H1 (cell line): ENCODE measurements at regions not wholly inside any gene's neighbourhood (a gene's known extent, or its start where the extent isn't known, plus 50 kb on each side); places are given as distances from the start of the nearest gene placed in this dataset.
"Not testable (repeated sequence)": the region's sequence is repeated elsewhere in the genome, so short reads cannot be mapped to it uniquely, and the experiment has no call there.

Source experiments
- CTCF ChIA-PET: fragments of 300-600 bp; sonication (Branson Sonifier 250); formaldehyde crosslinking; loops from one replicate; lab custom pipeline; 2021; ENCODE audit not compliant: partially characterized antibody; lab: Charles Lee
- POLR2A ChIA-PET: fragments of 300-600 bp; sonication (Branson Sonifier 250); formaldehyde crosslinking; loops from one replicate; lab custom pipeline; 2021; ENCODE audit warnings: inconsistent platforms; ENCODE audit not compliant: partially characterized antibody; lab: Charles Lee
- DNase-seq, 2 experiments: peaks; one replicate each; pipeline versions ENCODE4 v3.0.0 to v3.0.0-alpha.2; 2010 to 2022; ENCODE audit warnings: low spot score in 2 of 2, low read depth in 1 of 2, mixed read lengths in 1 of 2
- FAIRE-seq: peaks from 2 replicates; lab custom pipeline; 2011; peaks lifted over from hg19 to GRCh38; lab: Jason Lieb, UNC
- H2AFZ ChIP-seq: 2 replicates; pipeline ENCODE4 v1.8.1; 2012; ENCODE audit warnings: low read length, inconsistent platforms
- H2AK5ac ChIP-seq: 2 replicates; pipeline ENCODE4 v1.6.1; 2013; ENCODE audit warnings: low read depth, low read length
- H2BK120ac ChIP-seq: replicated peaks from 2 replicates; pipeline ENCODE3; 2013; ENCODE audit warnings: low read depth, low read length, inconsistent platforms
- H2BK12ac ChIP-seq: 2 replicates; pipeline ENCODE4 v1.6.1; 2013; ENCODE audit warnings: low read depth, low read length
- H2BK15ac ChIP-seq: 2 replicates; pipeline ENCODE4 v1.6.1; 2013; ENCODE audit warnings: low read length
- H2BK20ac ChIP-seq: 2 replicates; pipeline ENCODE4 v1.6.1; 2013; ENCODE audit warnings: low read length
- H2BK5ac ChIP-seq: 2 replicates; pipeline ENCODE4 v1.6.1; 2013; ENCODE audit warnings: low read depth, low read length
- H3K14ac ChIP-seq: 2 replicates; pipeline ENCODE4 v1.6.1; 2013; ENCODE audit warnings: inconsistent platforms; ENCODE audit not compliant: insufficient read length
- H3K18ac ChIP-seq: 2 replicates; pipeline ENCODE4 v1.6.1; 2013; ENCODE audit warnings: low read length; ENCODE audit errors: extremely low read depth
- H3K23ac ChIP-seq: 2 replicates; pipeline ENCODE4 v1.6.1; 2013; ENCODE audit warnings: inconsistent platforms; ENCODE audit not compliant: insufficient read length
- H3K23me2 ChIP-seq: 2 replicates; pipeline ENCODE4 v1.6.1; 2013; ENCODE audit warnings: low read depth, low read length
- H3K27ac ChIP-seq: 2 replicates; pipeline ENCODE4 v1.6.1; 2011; ENCODE audit warnings: low read depth, low read length, inconsistent platforms
- H3K27me3 ChIP-seq, 4 experiments: replicated peaks in 1 of 4; 1 replicate in 1 of 4; 2 replicates in 3 of 4; pipeline versions ENCODE4 v1.6.1 to v1.8.1; 2011 to 2013; ENCODE audit warnings: low read length in 3 of 4, mild to moderate bottlenecking in 3 of 4, inconsistent platforms in 2 of 4, mixed read lengths in 2 of 4, moderate library complexity in 1 of 4; ENCODE audit not compliant: control insufficient read depth in 3 of 4, insufficient read depth in 3 of 4; ENCODE audit errors: extremely low read depth in 1 of 4
- H3K36me3 ChIP-seq, 4 experiments: 2 replicates each; pipeline versions ENCODE4 v1.6.1 to v1.8.1; 2011 to 2013; ENCODE audit warnings: mild to moderate bottlenecking in 4 of 4, low read length in 3 of 4, moderate library complexity in 2 of 4, control low read depth in 1 of 4, inconsistent platforms in 1 of 4; ENCODE audit not compliant: insufficient read depth in 4 of 4, control insufficient read depth in 2 of 4
- H3K4ac ChIP-seq: replicated peaks from 2 replicates; pipeline ENCODE3; 2013; ENCODE audit warnings: low read length, low read depth, mixed read lengths, inconsistent platforms; ENCODE audit not compliant: insufficient read length
- H3K4me1 ChIP-seq, 4 experiments: replicated peaks in 1 of 4; 1 replicate in 1 of 4; 2 replicates in 3 of 4; pipeline versions ENCODE4 v1.6.1 to v1.8.1; 2011 to 2013; ENCODE audit warnings: low read length in 3 of 4, inconsistent platforms in 2 of 4, mixed read lengths in 1 of 4; ENCODE audit not compliant: insufficient read depth in 4 of 4, control insufficient read depth in 3 of 4
- H3K4me2 ChIP-seq, 2 experiments: 2 replicates each; pipeline versions ENCODE4 v1.6.1 to v1.8.1; 2011 to 2013; ENCODE audit warnings: low read depth in 2 of 2, low read length in 2 of 2, control low read depth in 1 of 2, inconsistent platforms in 1 of 2, mild to moderate bottlenecking in 1 of 2; ENCODE audit not compliant: insufficient read depth in 1 of 2
- H3K4me3 ChIP-seq, 4 experiments: fragments of 200-600, 300-600 bp in 1 of 4; sonication (generic), shearing (Covaris generic), sonication (Bioruptor Twin) in 1 of 4; 2 replicates each; pipeline versions ENCODE4 v1.5.1 to v1.8.1; 2011 to 2016; ENCODE audit warnings: low read length in 4 of 4, low read depth in 3 of 4, control low read depth in 2 of 4, inconsistent platforms in 2 of 4, mild to moderate bottlenecking in 2 of 4, mixed read lengths in 1 of 4, moderate library complexity in 1 of 4; ENCODE audit not compliant: insufficient read depth in 2 of 4; ENCODE audit errors: extremely low read depth in 1 of 4
- H3K56ac ChIP-seq: replicated peaks from 2 replicates; pipeline ENCODE3; 2013; ENCODE audit warnings: low read depth, mild to moderate bottlenecking, mixed read lengths, low read length, inconsistent platforms; ENCODE audit not compliant: insufficient read length
- H3K79me1 ChIP-seq: 2 replicates; pipeline ENCODE4 v1.6.1; 2013; ENCODE audit warnings: low read depth, low read length, control low read depth
- H3K79me2 ChIP-seq, 2 experiments: 2 replicates each; pipeline versions ENCODE4 v1.6.1 to v1.8.1; 2012 to 2013; ENCODE audit warnings: low read length in 2 of 2, mild to moderate bottlenecking in 2 of 2, inconsistent platforms in 1 of 2; ENCODE audit not compliant: insufficient read depth in 2 of 2, control insufficient read depth in 1 of 2
- H3K9ac ChIP-seq, 4 experiments: replicated peaks in 1 of 4; 1 replicate in 1 of 4; 2 replicates in 3 of 4; pipeline versions ENCODE4 v1.6.1 to v1.8.1; 2011 to 2013; ENCODE audit warnings: low read depth in 3 of 4, low read length in 3 of 4, control low read depth in 2 of 4, mild to moderate bottlenecking in 2 of 4, moderate library complexity in 2 of 4, inconsistent platforms in 1 of 4; ENCODE audit errors: extremely low read depth in 1 of 4
- H3K9me3 ChIP-seq, 2 experiments: 2 replicates each; pipeline versions ENCODE4 v1.6.1 to v1.8.1; 2012 to 2013; ENCODE audit warnings: mild to moderate bottlenecking in 2 of 2, moderate library complexity in 2 of 2, control low read depth in 1 of 2, inconsistent platforms in 1 of 2, low read depth in 1 of 2, low read length in 1 of 2, mixed read lengths in 1 of 2; ENCODE audit not compliant: insufficient read depth in 2 of 2
- H4K20me1 ChIP-seq, 2 experiments: replicated peaks in 1 of 2; 2 replicates each; pipeline versions ENCODE3 to v1.8.1; 2011 to 2013; ENCODE audit warnings: inconsistent platforms in 2 of 2, low read length in 2 of 2, mild to moderate bottlenecking in 1 of 2; ENCODE audit not compliant: insufficient read depth in 2 of 2, control insufficient read depth in 1 of 2
- H4K5ac ChIP-seq: 2 replicates; pipeline ENCODE4 v1.6.1; 2013; ENCODE audit warnings: low read length, low read depth, mixed read lengths, inconsistent platforms; ENCODE audit not compliant: insufficient read length
- H4K8ac ChIP-seq: 2 replicates; pipeline ENCODE4 v1.8.0; 2013; ENCODE audit warnings: mild to moderate bottlenecking, moderate library complexity, low read length, inconsistent platforms; ENCODE audit not compliant: insufficient read depth; ENCODE audit errors: extremely low read depth
- H4K91ac ChIP-seq: replicated peaks from 2 replicates; pipeline ENCODE3; 2013; ENCODE audit warnings: low read length, mixed read lengths, inconsistent platforms; ENCODE audit not compliant: insufficient read length
- WGBS, 2 experiments: shearing (Covaris generic) in 1 of 2; methylation state at CpG; one replicate each; pipeline versions ENCODE4 v1.1.6 to v1.1.7; 2013 to 2015; ENCODE audit warnings: low lambda C conversion rate in 2 of 2, mixed read lengths in 2 of 2, inconsistent platforms in 1 of 2, low coverage in 1 of 2, missing lambda C conversion rate in 1 of 2; ENCODE audit not compliant: insufficient replicate concordance in 2 of 2, insufficient coverage in 1 of 2, insufficient read length in 1 of 2; ENCODE audit errors: extremely low coverage in 1 of 2, missing lambda C conversion rate in 1 of 2; 5-methylcytosine and 5-hydroxymethylcytosine counted together

GRCh38 chr12:119934780-119935179 is 54.3 kb upstream of the BICDL1 start:
- H4K5ac ChIP-seq, H3K4me1 ChIP-seq, H2BK20ac ChIP-seq, POLR2A ChIA-PET, H3K79me1 ChIP-seq, H4K20me1 ChIP-seq, H3K79me2 ChIP-seq, H2AK5ac ChIP-seq, H3K36me3 ChIP-seq, H3K18ac ChIP-seq, H3K27ac ChIP-seq, H3K4me2 ChIP-seq, H3K4me3 ChIP-seq, H4K8ac ChIP-seq, H2BK120ac ChIP-seq, FAIRE-seq, H3K27me3 ChIP-seq, CTCF ChIA-PET, DNase-seq, H4K91ac ChIP-seq, H3K9me3 ChIP-seq, H3K4ac ChIP-seq, H3K23me2 ChIP-seq, H2BK12ac ChIP-seq, H3K9ac ChIP-seq, H3K23ac ChIP-seq, H2BK15ac ChIP-seq, H3K14ac ChIP-seq, H3K56ac ChIP-seq, H2BK5ac ChIP-seq: not testable (repeated sequence)
- WGBS, 2 experiments = 92% methylated on average over 10 of the region's 10 CpGs; no CpG with 5 or more reads in 1 of the 2 experiments
- H2AFZ ChIP-seq = 0 out of 2 replicates have a peak overlapping the region, but pooled peaks have one; percentile 44
